CD4-positive, alpha-beta memory T cell (primary cell): ENCODE measurements at regions not wholly inside any gene's neighbourhood (a gene's known extent, or its start where the extent isn't known, plus 50 kb on each side); places are given as distances from the start of the nearest gene placed in this dataset.

ENCODE experiments used
- CTCF ChIA-PET: fragments of 350-600 bp; sonication (Branson Sonifier 250); formaldehyde crosslinking; loops from one replicate; lab custom pipeline; 2021; ENCODE audit warnings: inconsistent platforms; ENCODE audit not compliant: partially characterized antibody; lab: Charles Lee
- POLR2A ChIA-PET: fragments of 350-600 bp; sonication (Branson Sonifier 250); formaldehyde crosslinking; loops from one replicate; lab custom pipeline; 2021; ENCODE audit not compliant: partially characterized antibody; lab: Charles Lee
- DNase-seq, 5 donors: peaks; one replicate each; pipeline versions ENCODE4 v3.0.0 to v3.0.0-alpha.2; 2020 to 2022; ENCODE audit warnings: mixed read lengths in 1 of 5
- H3K27ac ChIP-seq: one replicate; pipeline ENCODE4 v1.7.0; 2013; ENCODE audit warnings: low read depth, low read length
- H3K27me3 ChIP-seq: 2 replicates; pipeline ENCODE4 v1.7.0; 2013; ENCODE audit warnings: mild to moderate bottlenecking, low read length, moderate library complexity; ENCODE audit not compliant: insufficient read depth
- H3K36me3 ChIP-seq: 2 replicates; pipeline ENCODE4 v1.7.0; 2013; ENCODE audit warnings: mild to moderate bottlenecking, low read length, moderate library complexity; ENCODE audit not compliant: insufficient read depth
- H3K4me1 ChIP-seq: 2 replicates; pipeline ENCODE4 v1.7.0; 2013; ENCODE audit warnings: mild to moderate bottlenecking, low read length, moderate library complexity; ENCODE audit not compliant: insufficient read depth
- H3K4me3 ChIP-seq, 2 donors: one replicate each; pipeline ENCODE4 v1.7.0; 2013; ENCODE audit warnings: low read length in 2 of 2, mild to moderate bottlenecking in 1 of 2
- H3K9me3 ChIP-seq, 2 donors: one replicate each; pipeline ENCODE4 v1.7.0; 2013; ENCODE audit warnings: low read length in 2 of 2, control low read depth in 1 of 2; ENCODE audit not compliant: control insufficient read depth in 1 of 2
- H3K27ac Mint-ChIP-seq, 7 donors: one replicate each; pipeline ENCODE4 v1.8.0; 2020 to 2021; ENCODE audit warnings: mixed read lengths in 7 of 7, mild to moderate bottlenecking in 6 of 7, inconsistent platforms in 3 of 7, moderate library complexity in 3 of 7
- H3K27me3 Mint-ChIP-seq, 2 donors: one replicate each; pipeline ENCODE4 v1.8.0; 2020 to 2021; ENCODE audit warnings: mixed read lengths in 2 of 2
- H3K36me3 Mint-ChIP-seq, 2 donors: one replicate each; pipeline ENCODE4 v1.8.0; 2020 to 2021; ENCODE audit warnings: mixed read lengths in 2 of 2, inconsistent platforms in 1 of 2, mild to moderate bottlenecking in 1 of 2
- H3K4me1 Mint-ChIP-seq, 4 donors: one replicate each; pipeline ENCODE4 v1.8.0; 2020 to 2021; ENCODE audit warnings: mixed read lengths in 4 of 4, mild to moderate bottlenecking in 1 of 4
- H3K4me3 Mint-ChIP-seq, 8 donors: one replicate each; pipeline ENCODE4 v1.8.0; 2020 to 2021; ENCODE audit warnings: mixed read lengths in 8 of 8, mild to moderate bottlenecking in 7 of 8, moderate library complexity in 6 of 8, inconsistent platforms in 3 of 8
- H3K9me3 Mint-ChIP-seq, 8 donors: one replicate each; pipeline ENCODE4 v1.8.0; 2020 to 2021; ENCODE audit warnings: mixed read lengths in 8 of 8, mild to moderate bottlenecking in 5 of 8, inconsistent platforms in 3 of 8, moderate library complexity in 1 of 8
- intact Hi-C: fragments of 100-400 bp; cut with micrococcal nuclease; formaldehyde crosslinking; loops from one replicate; pipeline ENCODE4 v1.15.1; 2023

- Histone ChIP-seq H3K27ac (no peak overlapping the region), H3K9me3 (no peaks in the 10 kb centered on the region), H3K4me3 (no peak overlapping the region), H3K36me3 (no peaks in the 10 kb centered on the region), H3K27me3 (no peaks in the 10 kb centered on the region), H3K4me1 (no peaks in the 10 kb centered on the region)
- intact Hi-C loops, result no loop called here
- no peak overlapping the region for H3K27ac Mint-ChIP-seq
- no peaks in the 10 kb centered on the region for H3K36me3 Mint-ChIP-seq
- H3K9me3 Mint-ChIP-seq, result peaks cover 0 to 5% (median 0%) of the 10 kb centered on the region in 8 donors
- no peak overlapping the region for H3K4me3 Mint-ChIP-seq
- no peak for DNase-seq
- CTCF ChIA-PET, result no interaction called here
- peaks cover 2% of the 10 kb centered on the region in 2 donors for H3K27me3 Mint-ChIP-seq
- no peaks in the 10 kb centered on the region for H3K4me1 Mint-ChIP-seq
- POLR2A ChIA-PET, result no interaction called here
Measured at GRCh38 chr20:60501048-60501447, 542.8 kb downstream of the CDH26 start.

DNA sequence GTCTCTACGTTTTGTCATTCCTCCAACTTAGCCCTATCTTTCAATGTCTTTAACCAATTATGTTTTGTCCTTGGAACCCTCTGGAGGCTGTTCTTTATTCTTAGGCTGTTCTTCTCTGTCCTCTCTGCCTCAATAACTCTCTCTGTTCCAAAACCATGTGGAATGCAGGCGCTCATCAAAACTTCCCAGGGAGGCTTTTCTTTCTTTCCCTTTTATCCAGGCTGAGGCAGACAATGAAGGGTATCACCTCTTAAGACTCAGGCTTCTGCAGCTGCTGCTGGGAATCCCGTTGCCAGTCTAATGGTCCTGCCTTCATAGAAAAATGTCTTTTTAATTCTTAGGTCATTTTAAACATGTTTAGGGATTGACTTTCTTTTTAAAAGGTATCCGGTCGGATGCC lies 544.7 kb downstream of the CDH26 start:
- no peaks in the 10 kb centered on the region for H3K4me1 ChIP-seq
- H3K27ac ChIP-seq, result no peak overlapping the region
- POLR2A ChIA-PET, result no interaction called here
- Mint-ChIP-seq H3K9me3 (peaks cover 0 to 5% (median 0%) of the 10 kb centered on the region in 8 donors), H3K27me3 (peaks cover 2% of the 10 kb centered on the region in 2 donors), H3K36me3 (no peaks in the 10 kb centered on the region), H3K4me3 (no peak overlapping the region), H3K4me1 (no peaks in the 10 kb centered on the region), H3K27ac (no peak overlapping the region)
- CTCF ChIA-PET, result no interaction called here
- H3K4me3 ChIP-seq, result no peak overlapping the region
- DNase-seq, result no peak
- H3K36me3 ChIP-seq, result no peaks in the 10 kb centered on the region
- H3K9me3 ChIP-seq, result no peaks in the 10 kb centered on the region
- intact Hi-C loops, result no loop called here
- H3K27me3 ChIP-seq, result no peaks in the 10 kb centered on the region

GRCh38 chr20:60505423-60505822 lies 547.2 kb downstream of the CDH26 start:
- no peaks in the 10 kb centered on the region for H3K9me3 Mint-ChIP-seq
- H3K4me3 ChIP-seq, result no peak overlapping the region
- H3K27me3 ChIP-seq, result no peaks in the 10 kb centered on the region
- ChIA-PET CTCF (no interaction called here), POLR2A (no interaction called here)
- H3K4me1 Mint-ChIP-seq, result no peaks in the 10 kb centered on the region
- no peaks in the 10 kb centered on the region for H3K36me3 ChIP-seq
- no peak overlapping the region for H3K27ac Mint-ChIP-seq
- intact Hi-C loops, result no loop called here
- no peak for DNase-seq
- H3K27me3 Mint-ChIP-seq, result peaks cover 2 to 8% of the 10 kb centered on the region in 2 donors
- no peaks in the 10 kb centered on the region for H3K9me3 ChIP-seq
- no peaks in the 10 kb centered on the region for H3K4me1 ChIP-seq
- H3K4me3 Mint-ChIP-seq, result no peak overlapping the region
- H3K27ac ChIP-seq, result no peak overlapping the region
- H3K36me3 Mint-ChIP-seq, result no peaks in the 10 kb centered on the region

- Mint-ChIP-seq H3K27ac (no peak overlapping the region), H3K27me3 (peaks cover 2 to 8% of the 10 kb centered on the region in 2 donors)
Measured at GRCh38 chr20:60506061-60506460, 547.8 kb downstream of the CDH26 start.

DNA sequence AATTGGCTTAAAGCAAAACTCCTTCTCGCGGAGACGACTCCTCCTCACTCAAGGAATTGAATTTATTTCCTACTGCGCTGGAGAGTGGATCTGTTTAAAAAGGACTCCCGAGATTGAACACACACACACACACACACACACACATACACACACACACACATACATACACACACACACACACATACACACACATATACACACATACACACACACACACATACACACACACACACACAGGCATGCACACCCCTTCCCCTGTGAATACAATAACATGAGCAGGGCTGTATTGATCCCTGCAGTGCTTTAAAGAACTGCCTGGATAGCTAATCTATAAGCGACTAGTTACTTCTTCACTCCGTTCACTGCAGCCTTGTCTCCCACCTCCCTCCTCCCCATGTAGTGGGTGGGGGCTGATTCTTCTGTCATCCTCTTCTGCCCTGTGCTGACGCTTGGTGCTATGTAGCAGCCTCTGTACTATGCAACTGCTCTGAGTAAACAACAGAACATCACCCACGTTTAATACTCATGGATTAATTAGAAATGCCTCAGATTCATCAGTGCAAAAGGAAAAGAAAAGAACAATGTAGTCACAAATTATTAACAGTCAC lies 549.0 kb downstream of the CDH26 start:
- ChIA-PET CTCF (no interaction called here), POLR2A (no interaction called here)
- no peak overlapping the region for H3K4me3 Mint-ChIP-seq
- H3K4me3 ChIP-seq, result no peak overlapping the region
- H3K27ac ChIP-seq, result no peak overlapping the region
- no peaks in the 10 kb centered on the region for H3K9me3 ChIP-seq
- H3K4me1 ChIP-seq, result no peaks in the 10 kb centered on the region
- H3K27me3 Mint-ChIP-seq, result peaks cover 2 to 8% of the 10 kb centered on the region in 2 donors
- H3K36me3 Mint-ChIP-seq, result no peaks in the 10 kb centered on the region
- intact Hi-C loops, result no loop called here
- H3K27me3 ChIP-seq, result no peaks in the 10 kb centered on the region
- no peak for DNase-seq
- no peaks in the 10 kb centered on the region for H3K4me1 Mint-ChIP-seq
- H3K36me3 ChIP-seq, result no peaks in the 10 kb centered on the region
- H3K9me3 Mint-ChIP-seq, result no peaks in the 10 kb centered on the region
- H3K27ac Mint-ChIP-seq, result no peak overlapping the region

More at GRCh38 chr20:60506061-60506460, 547.8 kb downstream of the CDH26 start:
- no peaks in the 10 kb centered on the region for H3K4me1 Mint-ChIP-seq
- no peak for DNase-seq
- Histone ChIP-seq H3K27me3 (no peaks in the 10 kb centered on the region), H3K4me1 (no peaks in the 10 kb centered on the region), H3K9me3 (no peaks in the 10 kb centered on the region), H3K27ac (no peak overlapping the region), H3K36me3 (no peaks in the 10 kb centered on the region), H3K4me3 (no peak overlapping the region)
- intact Hi-C loops, result no loop called here
- H3K36me3 Mint-ChIP-seq, result no peaks in the 10 kb centered on the region
- no peak overlapping the region for H3K4me3 Mint-ChIP-seq
- CTCF ChIA-PET, result no interaction called here
- no peaks in the 10 kb centered on the region for H3K9me3 Mint-ChIP-seq
- POLR2A ChIA-PET, result no interaction called here

DNA sequence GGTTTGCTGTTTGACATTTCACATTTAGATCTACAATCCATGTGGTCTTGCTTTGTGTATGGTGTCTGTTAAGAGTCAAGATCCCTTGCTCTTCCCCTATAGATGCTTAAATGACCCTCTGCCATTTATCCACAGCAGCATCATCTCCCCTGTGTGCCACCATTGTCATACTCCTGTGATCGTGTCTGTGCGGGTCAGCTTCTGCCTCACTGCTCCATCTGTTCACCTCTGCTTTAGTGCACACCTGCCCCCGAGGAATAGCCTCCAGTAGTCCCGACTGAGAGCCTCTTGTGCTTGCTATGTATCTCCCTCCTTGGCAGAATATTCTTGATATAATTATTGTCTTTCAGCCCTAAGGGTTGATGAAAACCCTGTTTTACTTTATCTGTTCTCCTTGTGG lies 551.2 kb downstream of the CDH26 start:
- peaks cover 0 to 5% (median 0%) of the 10 kb centered on the region in 8 donors for H3K9me3 Mint-ChIP-seq
- no peak overlapping the region for H3K27ac ChIP-seq
- no peaks in the 10 kb centered on the region for H3K36me3 ChIP-seq
- no peaks in the 10 kb centered on the region for H3K4me1 ChIP-seq
- intact Hi-C loops, result no loop called here
- no peaks in the 10 kb centered on the region for H3K4me1 Mint-ChIP-seq
- no peak overlapping the region for H3K4me3 Mint-ChIP-seq
- H3K36me3 Mint-ChIP-seq, result no peaks in the 10 kb centered on the region
- ChIA-PET POLR2A (no interaction called here), CTCF (no interaction called here)
- peaks cover 0 to 8% of the 10 kb centered on the region in 2 donors for H3K27me3 Mint-ChIP-seq
- H3K27ac Mint-ChIP-seq, result no peak overlapping the region
- no peaks in the 10 kb centered on the region for H3K9me3 ChIP-seq
- no peak overlapping the region for H3K4me3 ChIP-seq
- DNase-seq, result no peak
- H3K27me3 ChIP-seq, result no peaks in the 10 kb centered on the region

DNA sequence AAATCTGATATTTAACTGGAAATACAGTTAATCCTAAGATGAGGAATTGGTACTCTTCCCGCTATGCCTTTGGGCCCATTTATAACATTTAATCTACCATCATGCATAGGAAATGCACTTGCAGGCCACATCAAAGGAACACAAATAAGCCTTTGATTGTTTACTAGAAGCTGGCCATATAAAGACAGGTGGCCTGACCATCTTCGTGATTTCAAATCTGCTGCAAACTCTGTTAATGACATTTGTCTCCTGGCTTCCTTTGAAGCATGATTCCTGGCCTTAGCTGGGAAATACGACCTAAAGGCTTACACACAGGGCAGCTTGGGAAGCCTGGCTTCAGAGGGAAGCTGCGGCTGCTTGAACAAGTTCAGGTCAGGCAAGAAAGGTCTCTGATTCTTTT lies 552.1 kb downstream of the CDH26 start:
- Histone ChIP-seq H3K36me3 (no peaks in the 10 kb centered on the region), H3K4me3 (no peak overlapping the region), H3K9me3 (no peaks in the 10 kb centered on the region), H3K27ac (no peak overlapping the region), H3K27me3 (no peaks in the 10 kb centered on the region), H3K4me1 (no peaks in the 10 kb centered on the region)
- Mint-ChIP-seq H3K4me3 (no peak overlapping the region), H3K27ac (no peak overlapping the region), H3K9me3 (peaks cover 0 to 6% (median 0%) of the 10 kb centered on the region in 8 donors), H3K27me3 (peaks cover 0 to 8% of the 10 kb centered on the region in 2 donors), H3K36me3 (no peaks in the 10 kb centered on the region), H3K4me1 (no peaks in the 10 kb centered on the region)
- ChIA-PET CTCF (no interaction called here), POLR2A (no interaction called here)
- no peak for DNase-seq
- intact Hi-C loops, result no loop called here

DNA sequence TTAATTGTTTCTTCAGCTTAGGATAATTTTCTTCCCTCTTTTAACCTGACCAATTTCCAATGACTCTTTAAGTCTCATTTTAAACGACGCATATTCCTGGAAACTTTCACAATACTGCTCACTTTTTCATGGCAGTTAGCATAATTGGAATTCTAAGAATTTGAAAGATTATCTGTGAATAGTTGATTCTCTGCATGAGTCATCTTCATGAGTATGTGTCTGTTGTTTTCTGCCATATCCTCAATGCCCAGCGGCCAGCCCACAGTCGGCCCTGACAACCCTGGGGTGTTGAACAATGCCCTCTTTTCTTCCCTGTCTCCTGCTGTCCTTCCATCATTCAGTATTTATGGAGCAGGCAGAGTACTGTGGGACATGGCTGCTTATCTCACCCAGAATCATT lies 554.2 kb downstream of the CDH26 start:
- Histone ChIP-seq H3K4me3 (no peak overlapping the region), H3K27me3 (no peaks in the 10 kb centered on the region), H3K27ac (no peak overlapping the region), H3K4me1 (no peaks in the 10 kb centered on the region), H3K9me3 (no peaks in the 10 kb centered on the region), H3K36me3 (no peaks in the 10 kb centered on the region)
- Mint-ChIP-seq H3K4me1 (no peaks in the 10 kb centered on the region), H3K9me3 (peaks cover 0 to 6% (median 0%) of the 10 kb centered on the region in 8 donors), H3K27ac (no peak overlapping the region), H3K27me3 (peaks cover 0 to 6% of the 10 kb centered on the region in 2 donors), H3K36me3 (no peaks in the 10 kb centered on the region), H3K4me3 (no peak overlapping the region)
- POLR2A ChIA-PET, result no interaction called here
- intact Hi-C loops, result no loop called here
- CTCF ChIA-PET, result no interaction called here
- DNase-seq, result no peak
